Peyer's patch (tissue), 4 donors: ENCODE measurements at regions not wholly inside any gene's neighbourhood (a gene's known extent, or its start where the extent isn't known, plus 50 kb on each side); places are given as distances from the start of the nearest gene placed in this dataset.

ENCODE experiments used
- POLR2A ChIP-seq, 2 donors: fragments of 450-650 bp; IDR thresholded peaks; one replicate each; pipeline ENCODE4 v1.5.1; 2017; ENCODE audit warnings: antibody characterized with exemption in 2 of 2, mild to moderate bottlenecking in 2 of 2, moderate library complexity in 2 of 2
- TF ChIP-seq, protein P1 (sequence below), 6 experiments: fragments of 450-650 bp in 4 of 6; fragments of 200-600 bp in 2 of 6; sonication (generic) in 1 of 6; IDR thresholded peaks; one replicate each; pipeline ENCODE4 v1.5.1; 2017 to 2019; ENCODE audit warnings: antibody characterized with exemption in 6 of 6, mild to moderate bottlenecking in 3 of 6, moderate library complexity in 1 of 6

DNA sequence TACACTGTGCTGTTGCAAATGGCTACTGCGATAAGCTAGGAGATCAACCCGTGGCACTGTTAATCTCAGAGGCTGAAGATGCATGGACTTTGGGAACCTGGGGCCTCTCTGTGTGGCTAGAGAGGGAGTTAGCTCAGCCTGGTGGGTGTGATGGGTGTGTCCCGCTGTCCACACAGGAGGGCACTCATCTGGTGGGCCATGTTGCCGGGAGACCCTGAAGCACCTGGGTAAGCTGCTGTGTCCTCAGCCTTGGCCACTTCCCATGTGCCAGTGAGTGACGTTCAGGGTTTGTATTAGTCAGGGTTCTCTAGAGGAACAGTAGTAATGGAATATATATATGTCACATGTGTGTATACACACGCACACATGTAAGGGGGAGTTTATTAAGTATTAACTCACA, 132.7 kb downstream of the ERMARD start:
- TF ChIP-seq, protein P1, sequence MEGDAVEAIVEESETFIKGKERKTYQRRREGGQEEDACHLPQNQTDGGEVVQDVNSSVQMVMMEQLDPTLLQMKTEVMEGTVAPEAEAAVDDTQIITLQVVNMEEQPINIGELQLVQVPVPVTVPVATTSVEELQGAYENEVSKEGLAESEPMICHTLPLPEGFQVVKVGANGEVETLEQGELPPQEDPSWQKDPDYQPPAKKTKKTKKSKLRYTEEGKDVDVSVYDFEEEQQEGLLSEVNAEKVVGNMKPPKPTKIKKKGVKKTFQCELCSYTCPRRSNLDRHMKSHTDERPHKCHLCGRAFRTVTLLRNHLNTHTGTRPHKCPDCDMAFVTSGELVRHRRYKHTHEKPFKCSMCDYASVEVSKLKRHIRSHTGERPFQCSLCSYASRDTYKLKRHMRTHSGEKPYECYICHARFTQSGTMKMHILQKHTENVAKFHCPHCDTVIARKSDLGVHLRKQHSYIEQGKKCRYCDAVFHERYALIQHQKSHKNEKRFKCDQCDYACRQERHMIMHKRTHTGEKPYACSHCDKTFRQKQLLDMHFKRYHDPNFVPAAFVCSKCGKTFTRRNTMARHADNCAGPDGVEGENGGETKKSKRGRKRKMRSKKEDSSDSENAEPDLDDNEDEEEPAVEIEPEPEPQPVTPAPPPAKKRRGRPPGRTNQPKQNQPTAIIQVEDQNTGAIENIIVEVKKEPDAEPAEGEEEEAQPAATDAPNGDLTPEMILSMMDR (IDR thresholded peaks at IDR 0.05): no peak
- no peak for TF ChIP-seq POLR2A (IDR thresholded peaks at IDR 0.05)
